ENCODE measurements at regions not wholly inside any gene's neighbourhood (a gene's known extent, or its start where the extent isn't known, plus 50 kb on each side); places are given as distances from the start of the nearest gene placed in this dataset.

DNA sequence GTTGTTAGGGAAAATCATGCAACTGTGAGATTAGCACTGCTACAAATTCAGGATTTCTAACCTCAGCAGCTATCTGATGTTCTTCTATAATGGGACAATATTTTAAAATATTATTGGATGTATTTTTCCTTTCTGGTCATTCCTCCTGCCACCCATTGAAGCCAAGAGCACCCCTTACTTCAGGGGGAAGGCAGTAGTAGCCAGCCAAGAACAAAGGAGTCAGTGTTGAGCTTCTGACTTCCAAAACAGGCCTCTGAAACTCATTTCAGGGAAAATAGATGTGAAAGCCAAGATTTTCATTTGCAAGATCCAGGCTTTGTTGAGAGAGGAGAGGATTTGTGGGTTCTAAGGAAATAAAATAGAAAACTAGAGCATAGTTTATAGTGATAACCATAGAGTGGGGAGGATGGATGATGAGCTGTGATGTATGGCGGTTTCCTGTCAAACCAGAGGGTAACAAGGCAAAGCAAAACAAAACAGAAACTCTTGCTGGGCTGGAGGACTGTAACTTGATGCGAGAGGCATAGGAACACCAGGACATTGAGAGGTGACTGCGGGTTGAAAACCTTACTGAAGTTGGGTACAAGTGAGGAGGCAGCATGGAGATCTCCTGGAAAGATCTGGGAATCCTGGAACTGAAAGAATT is 173.7 kb upstream of the LEF1 start:
- DNase-seq (ENCODE audit: extremely low read depth in 1 of 2, low read depth in 1 of 2) = no peak

DNA sequence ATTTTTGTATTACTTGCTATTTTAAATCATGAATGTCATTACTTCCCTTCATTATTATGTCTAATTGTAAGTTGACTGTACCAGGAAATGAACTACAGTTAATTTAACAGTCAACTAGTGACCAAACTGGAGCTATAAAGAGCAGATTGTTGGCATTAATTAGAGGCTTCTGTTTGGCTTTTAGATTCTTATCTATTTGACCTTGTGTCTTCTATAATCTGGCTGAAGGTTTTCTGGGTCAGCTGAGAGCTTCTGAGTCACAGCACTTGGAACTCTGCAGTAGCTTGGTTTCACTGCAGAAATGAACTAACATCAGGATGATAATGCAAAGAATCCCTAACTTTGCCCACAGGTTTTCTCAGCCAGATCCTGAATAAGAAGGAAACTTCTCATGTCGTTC is 169.2 kb upstream of the LEF1 start:
- no peak for DNase-seq (ENCODE audit: extremely low read depth in 1 of 2, low read depth in 1 of 2)

DNA sequence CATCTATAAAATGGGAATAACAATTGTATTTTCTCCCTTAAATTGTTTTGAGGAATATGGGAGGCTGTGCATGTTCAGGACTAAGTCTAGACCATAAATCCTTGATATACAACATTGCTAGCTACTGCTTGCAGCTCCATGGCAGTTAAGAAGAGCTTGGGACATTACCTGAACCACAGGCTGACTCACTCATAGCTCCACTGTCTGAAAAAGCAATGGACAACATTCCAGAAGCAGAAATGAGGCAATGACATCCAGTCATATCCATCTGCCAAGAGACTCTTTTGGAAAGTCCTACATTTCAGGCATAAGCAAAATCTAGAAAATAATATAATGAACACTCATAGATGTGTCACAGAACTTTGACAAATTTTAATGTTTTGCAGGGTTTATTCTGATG is 167.3 kb upstream of the LEF1 start:
- DNase-seq (ENCODE audit: extremely low read depth in 1 of 2, low read depth in 1 of 2) = no peak

DNA sequence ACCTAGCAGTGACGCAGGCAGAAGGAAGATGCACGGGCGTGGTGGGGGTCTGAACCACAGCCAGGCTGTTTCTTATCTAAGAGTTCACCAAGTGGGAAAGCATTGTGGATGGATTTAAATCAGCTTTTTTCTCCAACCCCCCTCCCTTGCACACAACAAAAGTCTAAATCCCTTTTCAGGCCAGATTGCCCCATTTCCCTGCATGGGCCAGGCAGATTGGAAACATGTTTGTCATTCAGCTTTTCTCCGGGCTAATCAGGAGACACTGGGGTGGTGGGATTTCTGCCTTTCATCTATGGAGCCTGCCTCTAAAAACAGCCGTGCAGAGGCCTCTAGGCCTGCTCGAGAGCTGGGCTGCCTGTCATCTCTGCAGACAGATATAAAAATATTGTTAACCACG is 166.3 kb upstream of the LEF1 start:
- no peak for DNase-seq (ENCODE audit: extremely low read depth in 1 of 2, low read depth in 1 of 2)

DNA sequence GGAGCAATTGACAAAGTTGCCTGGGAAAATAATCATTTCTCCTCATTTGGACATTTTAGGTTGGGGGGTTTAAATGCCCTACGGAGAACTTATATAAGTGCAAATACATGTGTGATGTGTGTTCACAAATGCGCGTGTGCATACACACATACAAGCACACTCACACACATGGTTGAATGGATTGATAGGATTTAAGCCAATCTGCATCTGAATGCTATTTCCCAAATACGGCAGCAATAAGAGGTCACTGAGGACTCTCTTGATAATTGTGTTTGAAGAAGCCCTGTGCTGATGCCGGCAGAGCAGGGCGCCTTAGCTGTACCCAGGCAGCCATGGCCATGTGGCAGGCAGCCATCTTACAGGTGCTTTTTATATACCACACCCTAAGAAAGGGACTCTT is 165.3 kb upstream of the LEF1 start:
- no peak for DNase-seq (ENCODE audit: extremely low read depth in 1 of 2, low read depth in 1 of 2)

DNA sequence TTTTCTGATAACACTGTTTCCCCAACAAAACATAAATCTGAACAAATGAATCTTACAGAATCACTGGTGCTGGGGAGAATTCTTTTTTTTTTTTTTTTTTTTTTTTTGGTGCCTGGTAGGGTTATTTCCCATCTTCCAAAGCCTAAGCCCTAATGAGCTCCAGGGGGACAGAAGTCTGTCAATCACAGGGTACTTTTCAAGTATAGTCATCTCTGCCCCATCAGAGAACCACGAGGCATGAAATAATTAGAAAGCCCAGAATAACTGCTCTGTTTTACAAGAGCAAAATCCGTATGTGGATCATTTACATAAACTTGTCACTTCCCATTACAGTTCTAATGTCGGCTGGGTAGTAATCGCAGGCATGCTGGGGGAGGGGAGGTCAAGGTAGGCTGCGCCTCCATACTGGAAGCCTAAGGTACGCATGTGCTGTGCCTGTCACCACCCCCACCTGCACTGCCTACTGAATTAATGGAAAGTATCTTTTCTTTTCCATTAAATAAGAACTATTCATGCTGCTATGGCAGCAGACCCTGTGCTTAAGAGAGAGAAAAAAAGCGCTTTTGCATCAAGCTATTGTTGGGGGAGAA is 164.7 kb upstream of the LEF1 start:
- DNase-seq (ENCODE audit: extremely low read depth in 1 of 2, low read depth in 1 of 2) = no peak

DNA sequence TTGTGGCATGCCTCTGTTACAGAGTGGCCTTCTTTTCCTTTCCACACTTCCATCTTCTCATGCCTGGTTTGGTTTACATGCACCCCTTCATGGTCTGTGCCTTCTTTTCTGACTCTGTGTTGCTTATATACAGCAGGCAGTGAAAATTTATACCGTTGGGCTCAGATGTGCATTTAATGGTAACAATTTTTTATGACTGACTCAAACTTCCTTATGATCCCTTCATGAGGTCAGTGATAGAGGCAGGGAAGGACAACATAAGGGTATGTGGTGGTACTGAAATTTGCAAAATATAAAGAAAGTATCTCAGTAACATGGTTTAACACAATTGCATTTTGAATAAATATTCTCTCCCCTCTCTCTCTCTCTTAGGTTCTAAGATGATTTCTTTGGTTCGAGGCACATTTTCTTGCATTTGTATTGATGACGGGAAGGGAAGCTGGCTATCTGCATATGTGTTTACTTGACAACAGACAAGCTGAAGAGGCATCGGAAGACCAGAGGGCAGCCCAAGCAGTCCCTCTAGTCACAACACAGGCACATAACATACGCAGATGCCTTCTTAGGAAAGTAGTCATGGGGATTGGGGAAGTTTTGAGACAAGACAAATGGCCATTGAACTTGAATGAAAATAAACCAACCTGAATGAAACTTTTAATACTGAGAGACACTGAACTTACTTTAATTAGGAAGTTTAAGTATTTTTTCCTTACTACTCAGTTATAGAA is 163.3 kb upstream of the LEF1 start:
- DNase-seq (ENCODE audit: extremely low read depth in 1 of 2, low read depth in 1 of 2) = no peak

DNA sequence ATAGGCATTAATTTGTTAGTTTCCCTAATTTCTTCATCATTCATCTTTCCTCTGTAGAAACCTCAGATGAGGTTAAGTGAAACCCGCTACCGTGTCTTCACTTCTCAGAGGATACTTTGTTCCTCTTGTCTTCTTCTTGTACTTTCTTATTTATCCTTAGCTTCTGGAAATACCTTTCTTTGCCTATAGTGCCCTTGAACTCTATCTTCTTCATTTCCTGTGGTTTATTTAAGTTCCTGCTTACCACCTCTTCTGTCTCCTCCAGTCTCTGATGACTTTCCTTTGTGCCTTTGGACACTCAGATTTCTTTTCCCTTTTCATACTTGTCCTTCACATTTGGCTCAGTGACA is 159.6 kb upstream of the LEF1 start:
- no peak for DNase-seq (ENCODE audit: extremely low read depth in 1 of 2, low read depth in 1 of 2)

DNA sequence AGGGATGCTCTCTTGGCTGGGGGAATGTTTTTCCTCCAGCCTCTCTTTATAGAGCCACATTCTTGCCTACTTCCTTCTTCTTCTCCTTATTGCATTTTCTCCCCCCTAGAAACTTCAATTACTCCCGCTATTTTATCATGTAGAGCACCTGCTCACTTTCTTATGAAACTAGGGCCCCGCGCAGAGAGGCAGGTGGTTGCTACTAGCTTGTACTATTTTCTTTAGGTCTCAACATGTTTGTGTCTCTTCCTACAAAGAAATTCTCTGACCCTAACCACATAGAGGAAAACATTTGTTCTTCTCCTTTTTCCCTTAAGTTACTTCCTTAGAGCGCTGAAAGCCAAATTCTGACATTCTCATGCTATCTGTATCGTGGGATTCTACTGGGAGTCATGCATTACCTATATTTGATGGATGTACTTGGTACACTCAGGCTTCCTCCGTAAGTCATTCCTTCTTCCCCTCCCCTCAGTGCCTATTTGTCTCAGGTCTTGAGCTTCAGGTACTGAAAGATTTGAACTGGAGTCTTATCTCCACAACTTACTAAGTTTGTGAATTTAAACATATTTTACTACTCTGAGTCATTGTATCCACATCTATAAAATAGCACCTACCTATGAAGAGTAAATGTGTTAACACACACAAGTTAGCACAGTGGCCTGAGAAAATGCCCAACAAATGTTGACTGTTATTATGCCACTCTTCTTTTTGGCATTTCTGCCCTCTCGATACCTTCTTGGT is 159.1 kb upstream of the LEF1 start:
- no peak for DNase-seq (ENCODE audit: extremely low read depth in 1 of 2, low read depth in 1 of 2)

DNA sequence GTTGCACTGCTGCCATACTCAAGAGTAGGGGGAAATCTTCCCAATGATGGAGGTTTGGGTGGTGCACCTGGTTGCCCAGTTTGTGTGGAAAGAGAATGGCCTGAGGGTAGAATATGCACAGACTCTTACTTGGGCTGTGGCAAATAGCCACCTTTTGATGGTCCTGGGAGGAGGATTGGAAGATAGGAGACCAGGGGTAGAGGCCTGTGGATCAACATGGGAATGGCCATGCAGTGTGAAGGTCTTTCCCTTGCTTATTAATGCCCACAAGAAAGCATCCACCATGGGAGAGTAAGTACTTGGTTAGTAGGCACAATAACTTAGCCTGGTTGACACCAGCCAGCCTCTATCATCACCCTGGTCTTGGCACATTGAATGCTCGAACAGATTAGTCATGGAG is 156.8 kb upstream of the LEF1 start:
- no peak for DNase-seq (ENCODE audit: extremely low read depth in 1 of 2, low read depth in 1 of 2)

DNA sequence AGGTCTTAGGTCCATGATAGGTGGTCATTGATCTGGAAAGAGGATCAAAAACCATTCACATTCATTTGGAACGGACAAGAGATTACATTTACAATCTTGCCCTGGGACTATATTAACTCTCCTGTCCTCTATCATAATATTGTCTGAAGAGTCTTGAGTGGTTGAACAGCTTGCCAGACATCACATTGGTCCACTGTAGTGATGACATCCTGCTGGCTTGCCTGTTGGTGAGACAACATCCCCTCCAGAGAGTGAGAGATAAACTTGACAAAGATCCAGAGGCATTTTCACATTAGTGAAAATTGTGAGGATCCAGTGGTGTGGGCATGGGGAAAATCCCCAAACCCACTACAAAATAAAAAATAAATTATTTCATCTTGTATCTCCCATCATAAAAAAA is 155.7 kb upstream of the LEF1 start:
- no peak for DNase-seq (ENCODE audit: extremely low read depth in 1 of 2, low read depth in 1 of 2)

DNA sequence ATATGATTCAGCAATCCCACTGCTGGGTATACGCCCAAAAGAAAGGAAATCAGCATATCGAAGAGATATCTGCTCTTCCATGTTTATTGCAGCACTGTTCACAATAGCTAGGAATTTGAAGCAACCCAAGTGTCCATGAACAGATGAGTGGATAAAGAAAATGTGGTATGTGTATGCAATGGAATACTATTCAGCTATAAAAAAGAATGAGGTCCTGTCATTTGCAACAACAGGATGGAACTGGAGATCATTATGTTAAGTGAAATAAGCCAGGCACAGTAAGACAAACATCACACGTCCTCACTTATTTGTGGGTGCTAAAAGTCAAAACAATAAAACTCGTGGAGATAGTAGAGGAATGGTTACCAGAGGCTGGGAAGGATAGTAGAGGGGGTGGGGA is 153.8 kb upstream of the LEF1 start:
- no peak for DNase-seq (ENCODE audit: extremely low read depth in 1 of 2, low read depth in 1 of 2)

DNA sequence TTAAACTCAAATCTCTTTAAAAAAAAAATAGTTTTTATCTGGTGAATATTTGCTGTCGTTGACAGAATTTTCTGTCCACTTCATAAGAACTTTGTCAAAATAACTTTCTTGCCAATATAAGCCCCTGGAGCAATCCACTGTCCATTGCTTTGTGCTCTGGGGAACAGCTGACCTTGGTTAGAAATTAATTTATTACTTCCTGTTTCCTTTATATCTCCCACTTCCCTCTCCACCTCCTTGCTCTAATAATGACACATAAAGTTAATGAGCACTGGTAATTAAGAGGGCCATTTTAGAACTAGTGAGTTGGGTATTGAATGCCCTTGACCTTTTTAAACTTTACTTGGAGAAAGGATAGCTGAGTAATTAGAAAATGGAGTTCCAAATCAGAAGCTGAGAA is 151.3 kb upstream of the LEF1 start:
- DNase-seq (ENCODE audit: extremely low read depth in 1 of 2, low read depth in 1 of 2) = no peak

DNA sequence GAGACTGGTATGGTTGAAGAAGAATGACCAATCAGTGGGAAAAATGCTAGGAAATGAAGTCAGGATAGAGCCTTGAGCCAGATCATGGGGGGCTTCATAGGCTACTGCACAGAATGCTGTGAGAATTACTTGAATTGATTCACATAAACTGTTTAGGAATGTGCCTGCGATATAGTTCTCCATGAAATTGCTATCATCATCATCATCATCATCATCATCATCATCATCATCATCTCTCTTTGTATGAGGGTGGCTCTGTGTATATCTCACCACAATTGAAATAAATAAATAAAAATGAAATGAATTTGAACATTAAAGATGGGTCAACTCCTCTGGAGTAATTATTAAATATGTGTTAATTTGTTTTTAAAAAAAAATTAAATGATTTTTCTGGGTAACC is 148.6 kb upstream of the LEF1 start:
- DNase-seq (ENCODE audit: extremely low read depth in 1 of 2, low read depth in 1 of 2) = no peak

DNA sequence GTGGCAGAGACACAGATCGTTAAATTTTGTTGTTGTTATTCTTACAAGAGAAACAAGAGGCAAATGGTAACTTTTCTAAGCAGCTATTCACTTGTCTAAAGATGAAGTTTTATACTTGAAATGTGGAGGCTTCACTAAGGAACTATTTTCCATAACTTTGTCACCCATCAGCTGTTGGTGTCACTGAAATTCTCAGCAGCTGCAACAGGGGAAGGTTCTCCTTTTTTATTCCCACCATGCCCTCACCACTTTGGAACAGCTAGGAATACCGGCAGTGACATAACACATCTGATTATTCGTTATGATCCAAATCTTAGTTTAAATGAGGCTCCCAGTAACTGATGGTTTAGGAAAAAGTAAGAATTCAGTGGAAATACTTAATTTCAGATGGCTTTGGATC is 147.0 kb upstream of the LEF1 start:
- DNase-seq (ENCODE audit: extremely low read depth in 1 of 2, low read depth in 1 of 2) = no peak

DNA sequence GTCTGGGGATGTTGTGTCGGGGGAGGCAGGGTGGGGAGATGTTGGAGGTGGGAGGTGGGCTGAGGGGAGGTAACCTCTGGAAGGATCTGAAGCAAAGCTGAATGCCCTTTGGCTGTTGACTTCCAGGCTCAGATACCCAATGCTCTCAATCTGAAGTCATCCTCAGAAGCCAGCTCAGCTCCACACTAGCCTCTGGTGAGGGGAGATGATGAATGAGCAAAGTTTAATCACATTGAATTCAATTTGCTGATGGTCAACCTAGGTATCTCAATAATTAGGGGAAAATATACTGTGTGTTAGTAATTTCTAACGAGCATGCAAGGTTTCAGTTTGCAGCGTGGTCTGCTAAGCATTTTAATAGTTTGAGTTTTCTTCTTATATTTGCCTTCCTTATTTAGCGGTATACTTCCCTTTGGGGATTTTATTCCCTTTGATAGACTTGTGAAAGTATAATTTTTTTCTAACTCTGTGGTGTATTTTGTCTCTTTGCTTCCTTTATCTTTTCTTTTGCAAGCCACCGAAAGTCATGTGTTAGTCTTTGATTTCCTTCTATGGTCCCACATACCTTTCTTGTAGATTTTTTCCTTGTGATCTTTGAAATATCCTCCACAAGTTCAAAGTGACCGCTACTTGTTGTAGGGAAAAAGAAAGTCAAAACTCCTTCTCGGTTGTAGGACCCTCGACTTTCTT is 146.3 kb upstream of the LEF1 start:
- DNase-seq (ENCODE audit: extremely low read depth in 1 of 2, low read depth in 1 of 2) = no peak

DNA sequence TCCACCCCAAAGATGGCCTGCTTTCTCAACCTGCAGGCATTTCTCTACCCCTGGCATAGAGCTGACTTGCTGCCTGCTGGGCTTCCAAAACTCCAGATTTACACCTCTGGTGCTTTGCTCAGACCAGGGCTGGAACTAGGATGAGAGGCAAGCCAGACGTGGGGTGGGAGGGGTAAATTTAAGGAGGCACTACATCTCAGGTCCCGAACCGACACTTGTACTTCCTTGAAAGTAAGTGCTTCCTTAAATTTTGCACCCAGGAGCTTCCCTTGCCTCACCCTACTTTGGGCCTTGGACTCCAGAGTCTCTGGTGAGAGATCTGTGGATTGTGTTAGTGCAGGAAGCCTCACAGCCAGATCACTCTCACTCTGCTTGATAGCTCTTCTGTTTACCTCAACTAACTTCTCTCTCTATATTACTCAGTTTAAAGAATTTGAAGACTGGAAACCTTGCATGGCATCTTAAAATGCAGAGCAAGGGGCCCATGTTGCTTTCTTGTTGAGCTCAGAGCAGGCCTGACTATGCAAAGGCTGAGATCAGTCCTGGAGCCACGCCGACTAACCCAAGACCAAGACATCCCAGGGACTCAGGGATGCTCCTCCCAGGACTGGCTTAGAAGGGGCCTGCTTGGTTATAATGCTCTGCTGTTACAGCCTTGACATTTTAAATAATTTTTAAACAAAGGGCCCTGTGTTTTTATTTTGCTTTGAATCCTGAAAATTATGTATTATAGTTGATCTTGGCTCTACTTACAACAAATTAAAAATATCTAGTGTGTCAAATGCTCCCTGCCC is 145.0 kb upstream of the LEF1 start:
- DNase-seq (ENCODE audit: extremely low read depth in 1 of 2, low read depth in 1 of 2) = no peak

DNA sequence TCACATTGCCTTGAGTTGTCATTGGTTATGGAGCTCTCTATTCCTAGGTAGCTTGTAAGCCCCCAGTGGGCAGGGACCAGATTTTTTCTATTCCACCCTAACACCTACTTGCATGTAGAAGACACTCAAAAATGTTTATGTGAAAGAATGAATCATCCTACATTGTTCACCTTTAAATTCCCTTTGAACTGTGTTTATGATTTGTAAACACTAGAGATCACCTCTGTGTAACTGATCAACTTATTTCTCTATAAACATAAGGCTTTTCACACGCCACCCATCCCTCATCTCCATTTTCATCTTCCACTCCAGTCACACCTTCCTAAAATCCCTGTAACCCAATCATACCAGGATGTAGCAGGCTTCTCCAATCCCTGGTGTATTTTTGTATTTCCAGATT is 142.6 kb upstream of the LEF1 start:
- DNase-seq (ENCODE audit: extremely low read depth in 1 of 2, low read depth in 1 of 2) = no peak

DNA sequence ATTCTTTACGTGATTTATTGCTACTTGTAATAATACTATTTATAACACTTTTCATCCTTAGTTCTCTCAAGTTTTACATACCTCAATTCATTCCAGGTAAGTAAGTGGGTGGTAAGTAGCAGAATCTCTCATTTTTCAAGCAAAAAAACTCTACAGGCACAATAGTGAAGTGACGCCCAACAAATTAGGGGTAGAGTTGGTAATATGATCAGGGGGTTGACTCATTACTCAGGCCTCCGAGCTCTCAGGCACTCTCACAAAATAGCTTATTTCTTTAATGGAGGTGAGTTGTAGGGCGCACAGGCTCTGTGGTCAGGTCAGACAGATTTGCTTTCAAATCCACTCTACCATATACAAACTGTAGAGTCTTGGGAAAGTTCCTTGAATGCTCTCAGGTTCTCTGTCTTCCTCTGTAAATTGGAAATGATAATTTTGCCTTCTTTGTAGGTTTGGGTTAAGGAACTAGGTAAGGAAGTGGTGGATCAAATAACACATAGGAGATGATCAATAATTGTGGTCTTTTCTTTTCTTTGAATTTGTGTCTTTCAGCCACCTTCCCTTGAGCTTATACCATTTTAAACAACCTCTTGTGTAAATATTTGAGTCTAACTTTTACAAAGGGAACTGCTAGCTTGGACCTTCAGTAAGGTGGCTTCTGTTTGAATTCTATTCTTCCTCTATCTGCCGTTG is 134.9 kb upstream of the LEF1 start:
- no peak for DNase-seq (ENCODE audit: extremely low read depth in 1 of 2, low read depth in 1 of 2)

All from stimulated activated CD8-positive, alpha-beta memory T cell treated with anti-CD3 and anti-CD28 coated beads, Interleukin-7, amount 100 ng/mL, for 48 hours (primary cell).